ENCODE measurements at regions not wholly inside any gene's neighbourhood (a gene's known extent, or its start where the extent isn't known, plus 50 kb on each side); places are given as distances from the start of the nearest gene placed in this dataset.

- no peak overlapping the region for H3K4me3 ChIP-seq (ENCODE audit: low read depth, poor library complexity, severe bottlenecking)
- intact Hi-C loops (cut with DNase I; ENCODE audit: low total_unique reads), result no loop called here
- no peak for TF ChIP-seq POLR2A (IDR thresholded peaks at IDR 0.05)
- WGBS, 2 donors, result 66 to 76% methylated on average over 2 of the region's 2 CpGs
- DNase-seq (ENCODE audit: low spot score in 2 of 2), result no peak
Measured at GRCh38 chr15:39083213-39083612, 497.7 kb upstream of the THBS1 start.

GRCh38 chr15:39084674-39085530, 496.0 kb upstream of the THBS1 start:
- 53 to 65% methylated on average over 12 of the region's 12 CpGs for WGBS, 2 donors
- no peak for DNase-seq (ENCODE audit: low spot score in 2 of 2)
- TF ChIP-seq POLR2A (IDR thresholded peaks at IDR 0.05) (no peak), CTCF (IDR thresholded peaks at IDR 0.05) (no peak)

GRCh38 chr15:39086641-39087040, 494.2 kb upstream of the THBS1 start:
- WGBS, 2 donors, result 80 to 91% methylated on average over 5 of the region's 5 CpGs
- H3K4me3 ChIP-seq (ENCODE audit: low read depth, poor library complexity, severe bottlenecking), result no peak overlapping the region
- DNase-seq (ENCODE audit: low spot score in 2 of 2), result no peak
- intact Hi-C loops (cut with DNase I; ENCODE audit: low total_unique reads), result no loop called here
- TF ChIP-seq CTCF (IDR thresholded peaks at IDR 0.05), result no peak
- no peak for TF ChIP-seq POLR2A (IDR thresholded peaks at IDR 0.05)

More at GRCh38 chr15:39084674-39085530, 496.0 kb upstream of the THBS1 start:
- intact Hi-C loops (cut with DNase I; ENCODE audit: low total_unique reads), result no loop called here
- H3K4me3 ChIP-seq (ENCODE audit: low read depth, poor library complexity, severe bottlenecking), result no peak overlapping the region

GRCh38 chr15:39088156-39088555, 492.7 kb upstream of the THBS1 start:
- 60 to 72% methylated on average over 1 of the region's 1 CpG for WGBS, 2 donors
- intact Hi-C loops (cut with DNase I; ENCODE audit: low total_unique reads), result no loop called here
- no peak overlapping the region for H3K4me3 ChIP-seq (ENCODE audit: low read depth, poor library complexity, severe bottlenecking)
- no peak for TF ChIP-seq CTCF (IDR thresholded peaks at IDR 0.05)
- TF ChIP-seq POLR2A (IDR thresholded peaks at IDR 0.05), result no peak
- no peak for DNase-seq (ENCODE audit: low spot score in 2 of 2)

- TF ChIP-seq POLR2A (IDR thresholded peaks at IDR 0.05), result no peak
- TF ChIP-seq CTCF (IDR thresholded peaks at IDR 0.05), result no peak
- no peak for DNase-seq (ENCODE audit: low spot score in 2 of 2)
- no peak overlapping the region for H3K4me3 ChIP-seq (ENCODE audit: low read depth, poor library complexity, severe bottlenecking)
- 82 to 100% methylated on average over 3 to 4 of the region's 4 CpGs for WGBS, 2 donors
- intact Hi-C loops (cut with DNase I; ENCODE audit: low total_unique reads), result no loop called here
Measured at GRCh38 chr15:39092354-39092753, 488.5 kb upstream of the THBS1 start.

- WGBS, 2 donors, result 100% methylated on average over 1 to 2 of the region's 2 CpGs
- H3K4me3 ChIP-seq (ENCODE audit: low read depth, poor library complexity, severe bottlenecking), result no peak overlapping the region
- no peak for DNase-seq (ENCODE audit: low spot score in 2 of 2)
- TF ChIP-seq POLR2A (IDR thresholded peaks at IDR 0.05) (no peak), CTCF (IDR thresholded peaks at IDR 0.05) (no peak)
- intact Hi-C loops (cut with DNase I; ENCODE audit: low total_unique reads), result no loop called here
Measured at GRCh38 chr15:39092761-39093160, 488.1 kb upstream of the THBS1 start.

All from lower leg skin (tissue), 4 donors.